ENCODE measurements at regions not wholly inside any gene's neighbourhood (a gene's known extent, or its start where the extent isn't known, plus 50 kb on each side); places are given as distances from the start of the nearest gene placed in this dataset.
"Not testable (repeated sequence)": the region's sequence is repeated elsewhere in the genome, so short reads cannot be mapped to it uniquely, and the experiment has no call there.

DNA sequence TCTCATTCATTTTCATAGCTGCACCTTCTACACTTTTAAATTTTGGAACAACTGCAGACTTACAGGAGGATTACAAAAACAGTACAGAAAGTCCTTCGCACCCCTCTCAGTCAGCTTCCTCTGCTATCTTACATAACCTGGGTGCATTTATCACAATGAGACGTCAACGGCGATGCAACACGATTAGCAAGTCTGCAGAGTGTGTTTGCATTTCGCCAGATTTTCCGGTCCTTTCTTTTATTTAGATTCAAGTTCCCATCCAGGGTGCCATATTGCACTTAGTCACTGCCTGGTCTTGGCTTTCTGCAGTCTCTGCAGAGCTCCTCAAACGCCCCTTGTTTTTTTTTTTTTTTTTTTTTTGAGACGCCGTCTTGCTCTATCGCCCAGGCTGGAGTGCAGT is 85.9 kb downstream of the ASMT start:
- no peak for ATAC-seq (ENCODE audit: low FRiP score in 2 of 2)

DNA sequence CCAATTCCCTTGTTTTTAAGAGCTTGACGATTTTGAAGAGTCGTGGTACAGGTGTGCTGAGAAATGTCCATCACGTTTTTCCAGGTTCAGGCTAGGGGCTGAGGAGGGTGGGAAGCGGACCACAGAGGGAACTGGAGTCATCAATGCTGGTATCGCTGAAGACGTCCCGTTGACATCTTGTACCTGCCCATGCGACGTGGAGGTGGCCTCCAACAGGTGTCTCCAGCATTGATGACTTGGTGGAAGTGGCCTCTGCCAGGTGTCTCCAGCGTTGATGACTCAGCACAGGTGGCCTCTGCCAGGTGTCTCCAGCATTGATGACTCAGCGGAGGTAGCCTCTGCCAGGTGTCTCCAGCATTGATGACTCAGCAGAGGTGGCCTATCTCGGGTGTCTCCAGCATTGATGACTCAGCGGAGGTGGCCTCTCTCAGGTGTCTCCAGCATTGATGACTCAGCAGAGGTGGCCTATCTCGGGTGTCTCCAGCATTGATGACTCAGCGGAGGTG is 86.6 kb downstream of the ASMT start:
- not testable (repeated sequence) for DNase-seq; H3K27me3 ChIP-seq; H3K9me3 ChIP-seq; H3K36me3 ChIP-seq; H3K4me1 ChIP-seq; H3K27ac ChIP-seq; ATAC-seq (ENCODE audit: low FRiP score in 2 of 2); H3K4me3 ChIP-seq
- WGBS, 2 donors = 88% methylated on average over 10 to 15 of the region's 15 CpGs

More for the DNA sequence above, 85.9 kb downstream of the ASMT start:
- no peaks in the 10 kb centered on the region for H3K36me3 ChIP-seq
- no peak for DNase-seq
- no peak overlapping the region for H3K27ac ChIP-seq
- WGBS, 2 donors = 75 to 79% methylated on average over 11 of the region's 11 CpGs
- peaks cover 0 to 5% (median 0%) of the 10 kb centered on the region in 4 donors for H3K9me3 ChIP-seq
- no peaks in the 10 kb centered on the region for H3K27me3 ChIP-seq
- H3K4me1 ChIP-seq = no peaks in the 10 kb centered on the region
- no peak overlapping the region for H3K4me3 ChIP-seq
- TF ChIP-seq, protein P1, sequence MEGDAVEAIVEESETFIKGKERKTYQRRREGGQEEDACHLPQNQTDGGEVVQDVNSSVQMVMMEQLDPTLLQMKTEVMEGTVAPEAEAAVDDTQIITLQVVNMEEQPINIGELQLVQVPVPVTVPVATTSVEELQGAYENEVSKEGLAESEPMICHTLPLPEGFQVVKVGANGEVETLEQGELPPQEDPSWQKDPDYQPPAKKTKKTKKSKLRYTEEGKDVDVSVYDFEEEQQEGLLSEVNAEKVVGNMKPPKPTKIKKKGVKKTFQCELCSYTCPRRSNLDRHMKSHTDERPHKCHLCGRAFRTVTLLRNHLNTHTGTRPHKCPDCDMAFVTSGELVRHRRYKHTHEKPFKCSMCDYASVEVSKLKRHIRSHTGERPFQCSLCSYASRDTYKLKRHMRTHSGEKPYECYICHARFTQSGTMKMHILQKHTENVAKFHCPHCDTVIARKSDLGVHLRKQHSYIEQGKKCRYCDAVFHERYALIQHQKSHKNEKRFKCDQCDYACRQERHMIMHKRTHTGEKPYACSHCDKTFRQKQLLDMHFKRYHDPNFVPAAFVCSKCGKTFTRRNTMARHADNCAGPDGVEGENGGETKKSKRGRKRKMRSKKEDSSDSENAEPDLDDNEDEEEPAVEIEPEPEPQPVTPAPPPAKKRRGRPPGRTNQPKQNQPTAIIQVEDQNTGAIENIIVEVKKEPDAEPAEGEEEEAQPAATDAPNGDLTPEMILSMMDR (IDR thresholded peaks at IDR 0.05) = no peak
- no peak for TF ChIP-seq POLR2A (IDR thresholded peaks at IDR 0.05)
- TF ChIP-seq EP300 (IDR thresholded peaks at IDR 0.05) = no peak
- TF ChIP-seq POLR2AphosphoS5 (IDR thresholded peaks at IDR 0.05) = no peak

DNA sequence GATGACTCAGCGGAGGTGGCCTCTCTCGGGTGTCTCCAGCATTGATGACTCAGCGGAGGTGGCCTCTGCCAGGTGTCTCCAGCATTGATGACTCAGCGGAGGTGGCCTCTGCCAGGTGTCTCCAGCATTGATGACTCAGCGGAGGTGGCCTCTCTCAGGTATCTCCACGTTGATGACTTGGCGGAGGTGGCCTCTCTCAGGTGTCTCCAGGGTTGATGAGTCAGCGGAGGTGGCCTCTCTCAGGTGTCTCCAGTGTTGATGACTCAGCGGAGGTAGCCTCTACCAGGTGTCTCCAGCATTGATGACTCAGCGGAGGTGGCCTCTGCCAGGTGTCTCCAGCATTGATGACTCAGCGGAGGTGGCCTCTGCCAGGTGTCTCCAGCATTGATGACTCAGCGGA is 87.3 kb downstream of the ASMT start:
- H3K4me1 ChIP-seq; H3K27ac ChIP-seq; H3K4me3 ChIP-seq; H3K9me3 ChIP-seq; H3K27me3 ChIP-seq; ATAC-seq (ENCODE audit: low FRiP score in 2 of 2); DNase-seq; H3K36me3 ChIP-seq: not testable (repeated sequence)
- 82% methylated on average over 12 of the region's 12 CpGs; no CpG with 5 or more reads in 1 of the 2 donors for WGBS, 2 donors

DNA sequence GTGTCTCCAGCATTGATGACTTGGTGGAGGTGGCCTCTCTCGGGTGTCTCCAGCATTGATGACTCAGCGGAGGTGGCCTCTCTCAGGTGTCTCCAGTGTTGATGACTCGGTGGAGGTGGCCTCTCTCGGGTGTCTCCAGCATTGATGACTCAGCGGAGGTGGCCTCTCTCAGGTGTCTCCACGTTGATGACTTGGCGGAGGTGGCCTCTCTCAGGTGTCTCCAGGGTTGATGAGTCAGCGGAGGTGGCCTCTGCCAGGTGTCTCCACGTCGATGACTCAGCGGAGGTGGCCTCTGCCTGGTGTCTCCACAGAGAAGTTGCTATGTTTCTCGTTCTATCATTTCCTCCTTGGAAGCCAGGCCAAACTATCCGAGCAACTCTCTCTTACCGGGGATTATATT is 87.7 kb downstream of the ASMT start:
- ATAC-seq (ENCODE audit: low FRiP score in 2 of 2); H3K27me3 ChIP-seq; H3K9me3 ChIP-seq; H3K4me3 ChIP-seq; H3K27ac ChIP-seq; H3K36me3 ChIP-seq; H3K4me1 ChIP-seq; DNase-seq: not testable (repeated sequence)
- 87 to 94% methylated on average over 13 to 14 of the region's 14 CpGs for WGBS, 2 donors

DNA sequence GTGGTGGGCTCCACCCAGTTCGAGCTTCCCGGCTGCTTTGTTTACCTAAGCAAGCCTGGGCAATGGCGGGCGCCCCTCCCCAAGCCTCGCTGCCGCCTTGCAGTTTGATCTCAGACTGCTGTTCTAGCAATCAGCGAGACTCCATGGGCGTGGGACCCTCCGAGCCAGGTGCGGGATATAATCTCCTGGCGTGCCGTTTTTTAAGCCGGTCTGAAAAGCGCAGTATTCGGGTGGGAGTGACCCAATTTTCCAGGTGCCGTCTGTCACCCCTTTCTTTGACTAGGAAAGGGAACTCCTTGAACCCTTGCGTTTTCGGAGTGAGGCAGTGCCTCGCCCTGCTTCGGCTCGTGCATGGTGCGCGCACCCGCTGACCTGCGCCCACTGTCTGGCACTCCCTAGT is 94.4 kb downstream of the ASMT start:
- H3K4me1 ChIP-seq; H3K27ac ChIP-seq; H3K9me3 ChIP-seq; H3K27me3 ChIP-seq; DNase-seq; H3K4me3 ChIP-seq; ATAC-seq (ENCODE audit: low FRiP score in 2 of 2); H3K36me3 ChIP-seq: not testable (repeated sequence)
- WGBS, 2 donors = 92 to 98% methylated on average over 17 to 23 of the region's 25 CpGs

DNA sequence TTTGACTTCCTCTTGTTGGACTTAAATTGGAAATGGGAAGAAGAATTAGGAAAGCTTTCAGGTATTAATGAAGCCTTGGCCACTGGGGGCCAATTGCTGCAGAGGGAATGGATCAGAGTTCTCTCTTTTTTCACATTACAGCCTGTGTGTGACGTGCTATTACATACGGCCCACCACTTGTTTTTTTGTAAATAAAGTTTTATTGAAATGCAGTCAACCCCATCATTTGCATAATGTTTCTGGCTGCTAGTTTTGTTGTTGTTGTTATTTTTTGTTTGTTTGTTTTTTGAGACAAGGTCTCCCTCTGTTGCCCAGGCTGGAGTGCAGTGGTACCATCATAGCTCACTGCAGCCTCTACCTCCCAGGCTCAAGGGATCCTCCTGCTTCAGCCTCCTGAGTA is 98.4 kb downstream of the ASMT start:
- H3K27me3 ChIP-seq = no peaks in the 10 kb centered on the region
- H3K36me3 ChIP-seq = no peaks in the 10 kb centered on the region
- DNase-seq (no peak), ATAC-seq (ENCODE audit: low FRiP score in 2 of 2) (no peak)
- H3K9me3 ChIP-seq = peaks cover 0 to 3% (median 0%) of the 10 kb centered on the region in 4 donors
- 80 to 93% methylated on average over 2 of the region's 2 CpGs for WGBS, 2 donors
- no peak for TF ChIP-seq POLR2A (IDR thresholded peaks at IDR 0.05)
- TF ChIP-seq POLR2AphosphoS5 (IDR thresholded peaks at IDR 0.05) = no peak
- TF ChIP-seq EP300 (IDR thresholded peaks at IDR 0.05) = no peak
- TF ChIP-seq, protein P1 (IDR thresholded peaks at IDR 0.05) = no peak
- no peak overlapping the region for H3K4me3 ChIP-seq
- no peaks in the 10 kb centered on the region for H3K4me1 ChIP-seq
- no peak overlapping the region for H3K27ac ChIP-seq

DNA sequence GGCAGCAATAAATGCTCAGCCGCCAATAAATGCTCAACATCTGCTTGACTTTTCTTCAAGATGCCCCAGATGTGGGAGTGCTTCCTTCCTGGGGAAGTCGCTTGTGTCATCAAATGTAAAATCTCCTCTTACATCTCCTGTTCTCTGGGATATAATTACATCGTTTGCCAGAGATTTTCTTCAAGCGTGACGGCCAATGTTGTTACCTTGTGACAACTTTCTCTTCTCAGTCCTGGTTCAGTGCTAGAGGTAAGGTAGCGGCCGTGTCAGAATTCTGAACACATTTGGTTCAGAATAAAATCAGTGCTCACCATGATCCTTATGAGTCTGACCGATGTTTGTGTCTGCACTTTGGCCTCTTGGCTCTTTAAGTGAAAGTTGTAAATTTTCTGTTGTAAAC is 102.5 kb downstream of the ASMT start:
- WGBS, 2 donors = 49 to 59% methylated on average over 8 of the region's 8 CpGs

More for the DNA sequence above, 102.5 kb downstream of the ASMT start:
- no peak overlapping the region for H3K27ac ChIP-seq
- ATAC-seq (ENCODE audit: low FRiP score in 2 of 2) (no peak), DNase-seq (no peak)
- H3K4me3 ChIP-seq = no peak overlapping the region
- TF ChIP-seq EP300 (IDR thresholded peaks at IDR 0.05) = no peak
- TF ChIP-seq POLR2A (IDR thresholded peaks at IDR 0.05) = no peak
- TF ChIP-seq, protein P1 (IDR thresholded peaks at IDR 0.05) = no peak
- no peak for TF ChIP-seq POLR2AphosphoS5 (IDR thresholded peaks at IDR 0.05)
- no peaks in the 10 kb centered on the region for H3K4me1 ChIP-seq
- H3K27me3 ChIP-seq = no peaks in the 10 kb centered on the region
- no peaks in the 10 kb centered on the region for H3K9me3 ChIP-seq
- no peaks in the 10 kb centered on the region for H3K36me3 ChIP-seq
